ENCODE measurements at regions not wholly inside any gene's neighbourhood (a gene's known extent, or its start where the extent isn't known, plus 50 kb on each side); places are given as distances from the start of the nearest gene placed in this dataset.

GRCh38 chr6:140012150-140012549 lies 637.7 kb upstream of the CITED2 start:
- Histone ChIP-seq H3K27ac (no peak overlapping the region), H3K4me1 (peaks cover 0 to 6% of the 10 kb centered on the region in 2 donors), H3K9me3 (no peaks in the 10 kb centered on the region), H3K4me3 (no peak overlapping the region), H3K36me3 (no peaks in the 10 kb centered on the region), H3K27me3 (no peaks in the 10 kb centered on the region)
- in situ Hi-C loops (cut with MboI; ENCODE audit: low sequenced_read_pairs in 4 of 4) (no loop called here), intact Hi-C loops (cut with DNase I; ENCODE audit: low total_unique reads) (no loop called here)
- no peak for DNase-seq
- ATAC-seq, result no peak
- TF ChIP-seq CTCF (IDR thresholded peaks at IDR 0.05 in 4 of 5, conservative IDR thresholded peaks at IDR 0.05 in 1 of 5) (no peak), POLR2A (IDR thresholded peaks at IDR 0.05) (no peak)

- Histone ChIP-seq H3K36me3 (no peaks in the 10 kb centered on the region), H3K27me3 (no peaks in the 10 kb centered on the region), H3K27ac (peak overlapping the region in 1 of 4 donors; percentile 26), H3K4me1 (peaks cover 0 to 6% of the 10 kb centered on the region in 2 donors), H3K9me3 (no peaks in the 10 kb centered on the region), H3K4me3 (no peak overlapping the region)
- in situ Hi-C loops (cut with MboI; ENCODE audit: low sequenced_read_pairs in 4 of 4) (no loop called here), intact Hi-C loops (cut with DNase I; ENCODE audit: low total_unique reads) (no loop called here)
- TF ChIP-seq POLR2A (IDR thresholded peaks at IDR 0.05) (no peak), CTCF (IDR thresholded peaks at IDR 0.05 in 4 of 5, conservative IDR thresholded peaks at IDR 0.05 in 1 of 5) (no peak)
- DNase-seq (no peak), ATAC-seq (peak in 1 of 2 donors; percentile 53)
These were observed 637.1 kb upstream of the CITED2 start for GRCh38 chr6:140011537-140011936.

GRCh38 chr6:140009286-140009685 lies 634.8 kb upstream of the CITED2 start:
- in situ Hi-C loops (cut with MboI; ENCODE audit: low sequenced_read_pairs in 4 of 4) (no loop called here), intact Hi-C loops (cut with DNase I; ENCODE audit: low total_unique reads) (no loop called here)
- TF ChIP-seq CTCF (IDR thresholded peaks at IDR 0.05 in 4 of 5, conservative IDR thresholded peaks at IDR 0.05 in 1 of 5) (no peak), POLR2A (IDR thresholded peaks at IDR 0.05) (no peak)
- no peaks in the 10 kb centered on the region for H3K9me3 ChIP-seq
- DNase-seq (no peak), ATAC-seq (no peak)
- H3K36me3 ChIP-seq, result no peaks in the 10 kb centered on the region
- H3K27ac ChIP-seq, result no peak overlapping the region
- no peak overlapping the region for H3K4me3 ChIP-seq
- H3K27me3 ChIP-seq, result no peaks in the 10 kb centered on the region
- peaks cover 0 to 6% of the 10 kb centered on the region in 2 donors for H3K4me1 ChIP-seq

- Histone ChIP-seq H3K4me3 (no peak overlapping the region), H3K27me3 (no peaks in the 10 kb centered on the region), H3K27ac (no peak overlapping the region), H3K4me1 (peaks cover 0 to 6% of the 10 kb centered on the region in 2 donors), H3K36me3 (no peaks in the 10 kb centered on the region), H3K9me3 (no peaks in the 10 kb centered on the region)
- intact Hi-C loops (cut with DNase I; ENCODE audit: low total_unique reads) (no loop called here), in situ Hi-C loops (cut with MboI; ENCODE audit: low sequenced_read_pairs in 4 of 4) (no loop called here)
- TF ChIP-seq POLR2A (IDR thresholded peaks at IDR 0.05), result no peak
- no peak for TF ChIP-seq CTCF (IDR thresholded peaks at IDR 0.05 in 4 of 5, conservative IDR thresholded peaks at IDR 0.05 in 1 of 5)
- DNase-seq (no peak), ATAC-seq (no peak)
These were observed 633.1 kb upstream of the CITED2 start for GRCh38 chr6:140007525-140007924.

- TF ChIP-seq CTCF (IDR thresholded peaks at IDR 0.05 in 4 of 5, conservative IDR thresholded peaks at IDR 0.05 in 1 of 5), result no peak
- no peak for TF ChIP-seq POLR2A (IDR thresholded peaks at IDR 0.05)
- Histone ChIP-seq H3K4me1 (no peaks in the 10 kb centered on the region), H3K36me3 (no peaks in the 10 kb centered on the region), H3K9me3 (no peaks in the 10 kb centered on the region), H3K27ac (no peak overlapping the region), H3K27me3 (no peaks in the 10 kb centered on the region), H3K4me3 (no peak overlapping the region)
- DNase-seq, result no peak
- no peak for ATAC-seq
- in situ Hi-C loops (cut with MboI; ENCODE audit: low sequenced_read_pairs in 4 of 4) (no loop called here), intact Hi-C loops (cut with DNase I; ENCODE audit: low total_unique reads) (no loop called here)
These were observed 628.8 kb upstream of the CITED2 start for GRCh38 chr6:140003217-140003616.
